NCI-H2081 (cell line): ENCODE measurements at regions not wholly inside any gene's neighbourhood (a gene's known extent, or its start where the extent isn't known, plus 50 kb on each side); places are given as distances from the start of the nearest gene placed in this dataset.
A peak's percentile ranks its signal among the peaks of the same experiment; 100 is the strongest.
"Not testable (repeated sequence)": the region's sequence is repeated elsewhere in the genome, so short reads cannot be mapped to it uniquely, and the experiment has no call there.

Source experiments
- DNase-seq, 2 experiments: peaks; one replicate each; lab custom pipeline; 2025; lab: John Stamatoyannopoulos, UW

DNA sequence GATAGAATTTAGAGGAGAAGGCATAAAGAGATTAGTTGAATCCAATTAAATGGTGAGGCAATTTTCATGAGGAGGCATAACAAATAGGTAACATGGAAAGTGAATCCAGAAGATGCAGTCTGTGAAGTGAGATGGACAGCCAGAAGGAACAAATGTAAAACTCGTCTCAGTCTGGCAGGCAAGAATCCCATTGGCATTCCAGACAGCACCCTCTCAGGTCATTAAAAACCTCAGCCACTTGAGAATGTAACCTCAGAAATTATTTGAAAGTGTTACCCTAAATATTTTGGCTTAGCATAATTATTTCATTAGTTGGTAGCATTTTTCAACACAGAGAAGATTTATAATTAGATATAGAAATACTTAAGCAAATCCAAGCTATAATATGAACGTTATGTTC lies 342.3 kb downstream of the LRRC3B start:
- DNase-seq = no peak

DNA sequence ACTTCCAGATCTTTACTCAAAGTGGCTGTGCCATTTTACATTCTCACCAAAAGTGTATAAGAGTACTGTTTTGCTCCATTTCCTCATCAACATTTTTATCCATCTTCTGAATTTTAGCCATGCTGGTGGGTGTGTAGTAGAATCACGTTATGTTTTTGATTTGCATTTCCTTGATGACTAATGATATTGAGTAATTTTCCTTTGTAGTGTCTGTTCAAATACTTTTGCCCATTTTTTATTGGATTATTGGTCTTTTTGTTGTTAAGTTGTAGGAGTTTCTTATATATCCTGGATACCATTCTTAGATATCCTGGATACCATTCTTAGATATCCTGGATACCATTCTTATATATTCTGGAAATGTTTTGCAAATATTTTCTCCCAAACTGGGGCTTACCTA lies 344.9 kb downstream of the LRRC3B start:
- no peak for DNase-seq

DNA sequence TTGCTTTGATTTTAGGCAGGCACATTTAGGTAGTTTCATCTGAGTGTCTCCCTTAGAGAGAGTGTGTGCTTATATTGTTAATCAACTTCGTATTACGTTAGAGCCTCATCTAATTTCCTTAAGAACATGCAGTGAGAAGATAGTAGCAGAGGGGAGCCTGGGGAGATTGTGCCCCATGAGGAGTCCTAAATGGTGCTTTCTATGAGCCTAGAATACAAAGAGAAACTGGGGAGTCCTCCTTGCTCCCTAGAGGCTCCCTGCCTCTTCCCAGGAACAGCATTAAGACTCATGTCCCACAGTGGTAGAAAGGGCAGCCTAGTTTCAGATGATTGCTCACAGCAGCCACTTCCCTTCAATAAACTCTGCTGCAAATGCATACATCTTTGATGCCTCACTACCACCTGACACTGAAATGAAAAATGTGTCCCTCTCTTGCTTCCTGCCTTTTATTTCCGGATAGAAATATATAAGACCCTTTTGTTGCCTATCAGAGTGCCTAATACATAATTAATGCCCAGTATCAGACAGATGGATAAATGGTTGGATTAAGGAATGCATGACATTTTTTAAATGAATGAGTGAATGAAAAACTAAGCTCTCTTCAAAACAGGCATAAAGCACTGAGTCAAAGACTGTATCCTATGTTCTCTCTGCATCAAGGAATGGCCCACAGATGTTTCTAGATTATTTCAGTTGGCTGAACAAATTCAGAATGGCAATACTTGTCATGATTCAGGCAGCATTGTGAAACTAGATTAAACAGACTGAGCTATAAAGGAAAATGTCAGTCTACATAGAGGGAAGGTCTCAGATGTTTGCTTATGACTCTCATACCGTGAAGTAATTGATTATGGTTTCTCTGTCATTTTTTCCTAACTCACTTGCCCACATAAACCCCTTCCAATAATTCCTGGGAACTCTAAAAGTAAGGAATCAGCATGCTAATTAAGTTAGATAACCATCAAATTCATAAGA lies 362.1 kb downstream of the LRRC3B start:
- DNase-seq = no peak

DNA sequence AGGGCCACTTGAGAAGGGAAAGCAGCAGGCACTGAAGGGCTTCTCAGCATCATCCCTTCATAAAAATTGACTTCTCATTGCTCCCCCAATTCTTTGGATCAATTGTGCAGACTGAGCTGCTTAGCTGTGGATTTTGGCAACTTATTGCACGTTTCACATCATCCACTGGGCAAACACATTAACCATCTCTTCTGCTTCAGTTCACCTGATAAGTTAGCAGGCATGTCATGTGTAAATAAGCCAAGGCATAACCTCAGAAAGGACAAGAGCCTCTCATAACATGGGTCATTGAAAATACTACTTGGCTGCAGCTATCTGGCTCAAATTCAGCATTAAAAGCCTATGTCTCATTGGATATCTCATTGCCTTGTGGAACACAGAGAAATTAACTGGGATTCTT lies 366.5 kb downstream of the LRRC3B start:
- DNase-seq = peak in 1 of 2 experiments; percentile 31

DNA sequence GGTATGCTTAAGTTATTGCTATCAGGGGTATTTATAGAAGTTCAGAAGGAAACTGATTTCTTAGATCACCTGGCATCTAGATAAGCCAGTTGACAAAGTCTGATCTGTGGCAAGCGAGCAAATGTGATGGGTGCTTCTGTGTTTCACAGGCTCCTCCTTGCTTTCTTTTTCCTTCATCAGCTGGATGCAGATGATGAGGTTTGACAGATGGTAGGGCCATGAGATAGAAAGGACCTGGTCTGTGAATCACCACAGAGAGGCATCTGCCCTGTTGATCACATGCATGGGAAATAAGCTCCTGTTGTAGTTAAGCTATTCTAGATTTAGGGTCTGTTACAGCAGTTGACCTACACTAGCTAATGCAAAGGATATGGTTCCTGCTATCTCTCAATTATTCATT lies 372.0 kb downstream of the NEK10 start:
- DNase-seq = no peak

DNA sequence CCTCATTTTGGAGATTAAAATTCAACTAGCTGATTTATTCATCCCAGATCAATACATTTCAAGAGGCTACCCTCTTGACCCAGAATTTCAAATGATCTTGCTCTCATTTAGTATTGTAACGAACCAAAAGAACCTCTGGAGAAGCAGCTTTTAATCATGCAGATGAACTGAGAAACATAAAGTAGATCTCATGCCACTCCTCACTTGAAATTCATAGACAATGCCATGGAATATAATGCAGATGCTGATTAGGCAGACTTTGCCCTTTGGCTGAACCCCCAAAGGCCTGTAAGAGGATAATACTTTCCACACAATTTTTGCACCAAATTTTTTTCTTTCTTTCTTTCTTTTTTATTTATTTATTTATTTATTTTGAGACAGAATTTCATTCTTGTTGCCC lies 358.3 kb downstream of the NEK10 start:
- no peak for DNase-seq

DNA sequence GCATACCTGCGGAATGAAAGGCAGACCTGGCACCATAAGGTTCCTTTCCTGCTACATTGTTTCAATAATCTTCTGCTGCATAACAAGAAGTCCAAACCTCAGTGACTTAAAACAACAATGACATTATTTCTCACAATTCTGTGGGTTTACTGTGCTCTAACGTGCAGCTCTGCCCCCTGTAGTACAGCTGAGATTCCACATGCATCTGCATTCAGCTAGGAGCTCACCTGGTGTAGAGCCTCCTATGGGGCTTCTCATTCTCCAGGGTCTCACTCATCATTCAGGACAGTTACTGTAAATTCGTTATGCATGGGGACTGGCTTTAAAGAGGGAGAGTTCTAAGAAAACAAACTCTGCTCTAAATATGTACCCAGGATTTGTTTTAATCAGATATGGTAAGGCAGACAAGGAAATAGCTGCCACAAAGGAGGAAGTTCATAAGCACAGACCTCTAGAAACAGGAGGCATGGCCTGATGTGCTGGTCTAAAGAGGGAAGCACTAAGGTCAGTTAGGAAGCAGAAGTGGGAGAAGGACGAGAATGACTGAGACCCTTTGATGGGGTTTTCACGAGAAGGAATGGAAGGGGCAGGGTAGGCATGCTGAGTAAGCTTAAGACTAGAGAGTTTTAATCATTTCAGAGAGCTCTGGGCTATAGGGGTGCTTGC lies 347.0 kb downstream of the NEK10 start:
- no peak for DNase-seq

DNA sequence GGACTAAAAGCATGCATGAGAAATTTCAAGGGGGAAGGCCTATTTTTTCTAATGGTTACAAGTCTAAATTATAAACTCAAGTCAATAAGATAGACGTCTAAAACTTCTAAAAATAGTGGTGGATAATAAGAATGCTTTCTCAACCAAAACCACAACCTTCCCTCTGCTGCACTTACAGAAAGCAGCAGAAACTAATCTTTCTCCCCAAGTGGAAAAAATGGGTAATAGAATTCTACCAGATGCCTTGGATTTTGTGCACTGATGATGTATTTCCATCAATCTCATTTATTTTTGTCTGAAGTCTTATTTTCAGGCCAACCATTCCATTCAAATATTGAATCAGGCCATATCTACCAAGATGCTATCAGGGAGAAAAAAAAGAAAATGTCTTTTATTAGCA lies 344.7 kb downstream of the NEK10 start:
- no peak for DNase-seq

DNA sequence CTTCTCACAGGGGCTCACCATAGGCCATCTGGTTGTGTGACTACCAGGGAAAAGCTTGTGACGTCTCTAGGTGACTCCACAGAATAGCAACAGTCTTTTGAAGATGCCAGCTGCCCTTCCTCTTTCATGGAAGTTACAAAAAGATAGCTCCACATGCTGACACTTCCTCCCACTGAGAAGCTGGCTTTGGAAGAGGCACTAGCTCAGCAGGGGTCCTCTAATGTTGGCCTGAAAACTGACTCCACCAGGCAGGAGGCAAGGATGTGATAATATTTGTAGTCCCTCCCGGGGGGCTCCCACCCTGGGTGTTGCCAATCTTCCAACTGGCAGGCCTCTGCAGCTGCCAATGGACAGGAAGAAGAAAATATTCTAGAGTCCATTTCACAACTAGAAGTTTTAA lies 343.5 kb downstream of the NEK10 start:
- DNase-seq = peak; percentile 1 to 21

DNA sequence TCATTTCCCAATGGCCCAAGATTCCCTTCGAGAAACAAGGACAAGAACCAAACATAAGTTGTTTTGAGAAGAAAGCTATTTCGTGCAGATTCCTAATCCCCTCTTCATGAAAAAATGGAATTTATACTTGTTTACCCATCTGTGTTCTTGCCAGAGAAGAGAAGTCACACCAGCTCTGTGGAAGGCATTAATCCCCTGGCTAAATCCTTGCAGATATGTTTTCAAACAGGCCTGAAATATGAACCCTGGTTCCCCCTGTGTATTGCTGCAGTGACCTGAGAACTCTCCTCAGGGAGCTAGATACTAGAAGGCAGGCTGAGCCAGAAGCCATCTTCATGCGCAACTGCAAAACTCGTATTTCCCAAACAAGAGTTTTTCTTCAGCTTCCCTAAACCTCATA lies 337.7 kb downstream of the NEK10 start:
- no peak for DNase-seq

DNA sequence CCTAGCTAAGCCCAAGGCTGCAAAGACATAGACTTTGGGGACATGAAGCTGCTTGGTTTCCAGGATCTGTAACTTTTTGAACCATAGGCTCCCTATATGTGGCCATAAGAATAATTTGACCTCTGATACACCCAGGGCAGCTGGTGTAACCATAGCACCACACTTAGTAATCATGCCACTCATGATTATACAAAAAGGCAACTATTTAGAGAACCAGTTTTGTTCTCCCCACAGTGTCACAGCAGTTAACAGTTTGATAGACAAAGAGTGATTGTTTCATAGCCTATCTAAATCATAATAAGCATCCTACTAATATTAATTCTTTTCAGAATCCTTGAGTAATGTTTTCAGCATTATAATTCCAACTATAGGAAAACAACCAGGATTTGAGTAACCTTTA lies 334.9 kb downstream of the NEK10 start:
- no peak for DNase-seq

DNA sequence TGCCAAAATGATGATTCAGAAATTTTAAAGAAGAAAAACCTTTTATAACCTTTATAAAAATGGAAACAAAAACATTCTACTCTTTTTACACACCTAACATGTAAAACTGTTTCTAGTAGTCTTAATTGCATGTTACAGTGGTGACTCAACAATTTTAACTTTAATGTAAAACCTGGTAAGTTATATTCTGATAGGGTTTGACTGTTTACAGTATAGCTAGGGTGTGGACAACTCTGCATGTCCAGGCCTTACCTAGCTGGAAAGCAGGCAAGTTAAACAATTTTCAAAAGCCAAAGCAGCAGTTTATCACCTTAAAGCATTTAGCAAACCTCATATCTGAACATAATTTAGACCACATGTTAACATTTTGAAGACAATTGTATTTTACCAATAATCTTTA lies 328.5 kb downstream of the NEK10 start:
- DNase-seq = no peak

DNA sequence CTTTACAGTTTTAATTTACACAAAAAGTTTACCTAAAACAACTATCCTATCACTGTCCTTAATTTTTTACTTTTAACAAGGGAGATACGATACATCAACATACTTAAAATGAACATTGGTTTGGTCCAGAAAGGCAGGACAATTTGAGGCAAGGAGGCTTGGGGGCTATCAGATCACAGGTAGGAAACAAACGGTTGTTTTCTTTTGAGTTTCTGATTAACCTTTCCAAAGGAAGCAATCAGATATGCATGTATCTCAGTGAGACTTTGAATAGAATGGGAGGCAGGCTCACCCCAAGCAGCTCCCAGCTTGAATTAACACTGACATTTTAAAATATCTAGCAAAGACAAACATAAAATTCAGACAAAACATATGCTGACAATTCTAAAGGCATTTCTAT lies 326.6 kb downstream of the NEK10 start:
- DNase-seq = not testable (repeated sequence)

DNA sequence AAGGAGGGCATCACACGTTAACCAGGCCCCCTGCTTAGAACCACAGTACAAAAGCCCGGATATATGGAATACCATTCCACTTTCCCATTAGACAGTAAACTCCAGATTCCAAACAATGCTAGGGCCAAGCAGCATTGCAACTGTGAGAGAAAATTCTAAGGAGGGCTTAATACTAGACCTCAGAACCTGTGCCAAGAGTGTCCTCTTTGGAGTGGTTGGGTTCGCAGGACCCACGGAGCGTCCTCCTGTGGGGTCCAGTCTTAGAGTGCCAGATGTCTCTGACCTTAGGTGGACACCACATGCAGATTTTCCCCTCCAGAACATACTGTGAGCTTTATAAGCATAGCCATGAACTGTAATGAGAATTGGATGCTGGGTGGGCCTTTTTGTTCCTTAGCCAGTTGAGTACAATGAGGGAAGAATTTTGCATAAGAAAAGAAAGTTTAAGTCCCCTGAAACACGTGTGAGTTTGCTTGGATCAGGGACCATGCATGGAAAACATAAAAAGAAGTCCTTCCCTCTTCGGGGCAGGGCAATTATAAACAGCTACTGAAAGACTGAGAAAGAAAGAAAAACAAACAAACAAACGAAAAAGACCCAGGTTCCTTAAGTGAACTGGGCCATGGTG lies 325.7 kb downstream of the NEK10 start:
- DNase-seq = no peak

DNA sequence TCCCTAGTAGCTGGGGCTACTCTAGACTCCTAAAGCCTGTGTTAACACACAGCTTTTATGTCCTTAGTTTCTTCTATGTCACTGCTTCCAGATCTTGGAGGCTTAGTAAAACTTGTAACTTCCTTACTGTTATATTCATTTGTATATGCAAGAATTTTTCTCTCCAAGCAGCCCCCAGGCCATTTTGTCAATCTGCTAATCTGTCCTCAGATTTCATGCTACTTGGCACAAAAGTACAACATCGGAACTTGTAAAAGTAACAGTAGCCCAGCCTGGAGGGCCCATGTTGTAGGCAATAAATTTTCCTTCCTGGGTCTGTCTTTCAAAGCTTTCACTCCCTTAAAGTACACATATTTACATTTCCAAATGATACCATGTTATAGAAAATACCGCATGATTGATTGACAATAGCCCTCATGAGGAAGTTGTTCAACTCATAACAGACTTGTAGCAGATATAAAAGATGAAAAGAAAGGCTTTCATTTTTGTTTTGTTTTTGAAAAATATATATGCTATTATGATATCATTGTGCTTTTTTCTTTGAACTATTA lies 324.2 kb downstream of the NEK10 start:
- DNase-seq = no peak

DNA sequence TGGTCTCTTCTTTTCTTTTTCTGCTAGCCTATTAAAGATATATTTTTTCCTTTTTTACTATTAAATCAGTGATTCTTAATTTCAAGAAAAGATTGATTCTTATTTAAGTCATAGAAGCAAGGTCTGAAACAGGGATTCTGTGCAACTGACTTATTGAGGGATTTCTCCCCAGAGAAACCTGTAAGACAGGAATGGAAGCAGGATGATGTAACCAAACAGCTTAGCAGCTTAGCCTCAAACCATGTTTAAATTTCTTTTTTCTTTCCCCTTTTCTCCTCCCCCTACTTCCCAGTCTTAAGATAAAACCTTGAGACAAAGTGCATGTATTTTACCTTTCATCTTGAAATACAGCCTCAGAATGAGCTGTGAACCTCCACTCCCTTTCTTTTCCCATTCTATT lies 322.8 kb downstream of the NEK10 start:
- DNase-seq = no peak

DNA sequence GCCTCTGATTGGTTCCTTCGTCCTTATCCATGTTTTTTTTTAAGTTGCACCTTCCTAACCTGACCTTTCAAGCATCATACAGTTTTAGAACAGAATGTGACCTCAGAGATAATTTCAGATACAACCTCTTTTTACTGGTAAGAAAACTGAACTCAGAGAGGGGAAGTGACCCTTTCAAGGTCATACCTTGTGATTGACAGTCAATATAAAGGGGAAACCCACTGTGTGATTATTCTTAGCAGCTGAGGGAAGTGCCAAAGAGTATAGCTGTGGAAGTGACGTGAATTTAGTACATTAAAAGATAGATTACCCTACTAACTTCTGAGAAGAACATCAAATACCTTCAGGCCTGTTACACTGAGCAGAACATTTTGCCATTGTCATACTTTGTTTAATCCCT lies 319.4 kb downstream of the NEK10 start:
- no peak for DNase-seq

DNA sequence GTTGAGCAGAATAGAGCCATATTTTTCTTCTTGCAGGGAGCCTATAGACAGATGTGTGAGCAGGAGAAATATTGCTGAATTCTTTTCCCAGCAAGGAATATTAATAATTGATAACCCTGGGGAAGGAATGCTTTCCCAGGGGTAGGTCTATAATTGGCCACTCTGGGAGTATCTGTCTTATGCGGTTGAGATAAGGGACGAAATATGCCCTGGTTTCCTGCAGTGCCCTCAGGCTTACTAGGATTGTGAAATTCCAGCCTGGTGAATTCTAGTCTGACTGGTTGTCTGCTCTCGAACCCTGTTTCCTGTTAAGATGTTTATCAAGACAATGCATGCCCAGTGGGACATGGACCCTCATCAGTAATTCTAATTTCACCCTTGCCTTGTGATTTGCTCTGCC lies 317.7 kb downstream of the NEK10 start:
- DNase-seq = not testable (repeated sequence)

DNA sequence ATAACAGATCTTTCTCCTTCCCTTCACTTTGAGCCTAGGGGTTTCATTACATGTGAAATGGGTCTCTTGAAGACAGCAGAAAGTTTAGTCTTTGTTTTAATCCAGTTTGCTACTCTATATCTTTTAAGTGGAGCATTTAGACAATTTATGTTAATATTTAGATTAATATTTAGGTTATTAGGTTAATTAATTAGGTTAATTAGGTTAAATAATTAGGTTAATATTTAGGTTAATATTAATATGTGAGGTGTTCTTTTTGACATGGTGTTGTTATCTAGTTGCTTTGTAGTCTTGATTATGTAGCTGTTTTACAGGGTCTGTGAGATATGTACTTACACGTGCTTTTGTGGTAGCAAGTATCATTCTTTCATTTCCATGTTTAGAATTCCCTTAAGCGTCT lies 312.9 kb downstream of the NEK10 start:
- DNase-seq = no peak

DNA sequence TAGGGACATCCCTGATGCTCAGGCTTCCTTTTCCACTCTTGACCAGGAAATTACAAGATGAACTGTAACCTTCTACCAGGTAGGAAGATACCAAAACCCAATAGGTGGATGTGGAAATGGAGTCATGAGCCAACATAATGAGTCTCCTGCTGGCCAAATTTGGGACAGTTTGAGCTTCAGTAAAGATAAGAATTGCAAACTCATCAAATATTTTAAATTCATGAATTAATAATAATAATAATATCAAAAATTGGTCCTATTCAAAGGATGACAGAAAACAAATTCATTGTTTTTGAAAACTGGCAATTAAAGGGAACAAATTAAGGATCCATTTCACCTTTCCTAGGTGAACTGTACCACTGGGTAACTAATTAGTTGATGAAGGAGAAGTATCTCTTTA lies 309.7 kb downstream of the NEK10 start:
- DNase-seq = no peak
